ENCODE measurements at regions not wholly inside any gene's neighbourhood (a gene's known extent, or its start where the extent isn't known, plus 50 kb on each side); places are given as distances from the start of the nearest gene placed in this dataset.

- peak; percentile 67 for DNase-seq
Observed at GRCh38 chr12:48409938-48410337, 59.2 kb upstream of the ZNF641 start.

GRCh38 chr12:48413388-48413787, 59.0 kb upstream of the ANP32D start:
- no peak for DNase-seq

DNA sequence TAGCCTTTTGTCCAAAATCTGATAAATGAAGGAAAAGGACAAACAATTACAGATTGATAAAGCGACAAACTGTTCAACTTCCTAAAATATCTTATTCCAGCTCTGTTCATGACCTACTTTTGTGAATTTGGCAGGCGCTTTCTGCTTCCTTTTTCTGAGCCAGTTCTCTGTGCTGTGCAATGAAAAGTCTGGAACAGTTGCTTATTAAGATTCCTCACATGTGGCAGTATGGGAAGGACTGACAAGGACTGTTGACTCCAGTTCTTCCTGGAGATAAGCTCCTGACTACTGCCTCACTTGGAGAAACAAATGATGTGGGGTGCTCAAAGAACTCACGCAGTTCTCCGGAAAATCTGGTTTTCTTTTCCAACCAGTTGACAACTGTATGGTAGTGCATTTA, 58.3 kb upstream of the ANP32D start:
- no peak for DNase-seq

GRCh38 chr12:48419116-48419935, 53.0 kb upstream of the ANP32D start:
- DNase-seq: no peak

DNA sequence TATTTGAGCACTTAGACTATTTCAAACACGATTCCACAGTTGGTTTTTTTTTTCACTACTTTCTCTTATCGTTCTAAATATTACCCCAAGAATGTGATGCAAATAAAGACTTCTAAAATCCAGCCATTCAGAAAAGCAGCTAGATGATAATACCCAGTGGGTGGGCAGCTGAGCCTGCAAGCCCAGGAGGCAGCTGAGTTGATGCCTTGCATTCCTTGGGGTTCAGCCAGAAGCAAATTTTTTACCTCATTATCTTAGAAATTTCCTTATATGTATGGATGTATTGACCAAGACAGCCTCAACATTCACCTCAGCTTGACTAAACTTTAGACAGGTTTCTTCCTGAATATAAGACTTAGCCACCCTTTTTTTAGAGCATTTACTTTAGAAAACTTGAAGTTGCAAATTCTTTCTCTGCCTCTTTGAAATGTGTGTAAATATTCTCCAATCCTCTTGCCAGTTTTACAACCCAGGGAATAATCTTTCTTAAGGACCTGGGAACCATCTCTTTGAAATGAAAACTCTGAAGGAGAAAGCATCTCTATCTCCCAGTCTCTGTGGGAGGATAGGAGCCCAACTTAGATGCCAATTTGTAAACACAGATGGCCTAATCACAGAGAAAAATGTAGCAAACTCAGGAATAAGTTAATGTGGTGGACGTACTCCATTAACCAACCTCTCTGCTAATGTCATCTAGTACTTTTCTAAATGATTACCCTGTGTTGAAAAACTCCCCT, 52.2 kb upstream of the ANP32D start:
- no peak for DNase-seq

- no peak for DNase-seq
Observed at GRCh38 chr12:48422060-48422459, 50.3 kb upstream of the ANP32D start.

All from activated effector memory CD4-positive, alpha-beta T cell treated with anti-CD3 and anti-CD28 coated beads, Interleukin-2, amount 50 U/mL, for 16 hours (primary cell).